IMR-90 (cell line): ENCODE measurements at regions not wholly inside any gene's neighbourhood (a gene's known extent, or its start where the extent isn't known, plus 50 kb on each side); places are given as distances from the start of the nearest gene placed in this dataset.

ENCODE experiments used
- BHLHE40 ChIP-seq: fragments of 150-350 bp; IDR thresholded peaks from 2 replicates; pipeline ENCODE4 v1.6.1; 2016; ENCODE audit warnings: mild to moderate bottlenecking, low read depth, low read length
- MAZ ChIP-seq: IDR thresholded peaks from 2 replicates; pipeline ENCODE4 v1.6.1; 2012; ENCODE audit warnings: low read depth, mild to moderate bottlenecking, low read length, improper control_type of control experiment, moderate library complexity, borderline replicate concordance
- POLR2A ChIP-seq: IDR thresholded peaks from 2 replicates; pipeline ENCODE4 v1.6.1; 2012; ENCODE audit warnings: mild to moderate bottlenecking, low read depth, low read length
- RAD21 ChIP-seq: IDR thresholded peaks from 2 replicates; pipeline ENCODE4 v1.6.1; 2012; ENCODE audit warnings: low read length, improper control_type of control experiment
- RFX5 ChIP-seq: IDR thresholded peaks from 2 replicates; pipeline ENCODE4 v1.8.0; 2012; ENCODE audit warnings: low read depth, mild to moderate bottlenecking, low read length, moderate library complexity
- SMC3 ChIP-seq: fragments of 150-350 bp; IDR thresholded peaks from 2 replicates; pipeline ENCODE4 v1.6.1; 2016; ENCODE audit warnings: low read depth, mild to moderate bottlenecking, antibody characterized with exemption, low read length, moderate library complexity
- TF ChIP-seq, protein P1 (sequence below): conservative IDR thresholded peaks from 2 replicates; pipeline ENCODE4 v1.5.1; 2012; ENCODE audit warnings: mild to moderate bottlenecking, low read depth, low read length, improper control_type of control experiment

DNA sequence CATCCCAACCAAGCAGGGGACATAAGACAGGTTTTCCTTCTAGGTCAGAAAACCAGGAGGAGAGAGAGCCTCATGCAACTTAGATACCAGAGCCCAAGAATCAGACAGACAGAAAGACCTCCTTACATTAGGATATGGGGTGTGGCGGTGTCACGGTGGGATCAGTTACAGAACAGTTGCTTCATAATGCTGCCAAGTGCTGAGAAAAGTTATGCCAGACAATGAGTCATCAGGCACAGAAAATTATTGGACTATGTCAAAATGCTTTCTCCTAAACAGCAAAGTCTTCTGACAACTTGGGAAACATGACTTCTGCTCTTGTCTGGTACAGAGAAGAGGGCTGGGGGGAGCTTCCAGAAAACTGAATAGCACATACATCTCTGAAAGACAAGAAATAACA lies 1120.2 kb upstream of the TMPRSS15 start:
- TF ChIP-seq, protein P1, sequence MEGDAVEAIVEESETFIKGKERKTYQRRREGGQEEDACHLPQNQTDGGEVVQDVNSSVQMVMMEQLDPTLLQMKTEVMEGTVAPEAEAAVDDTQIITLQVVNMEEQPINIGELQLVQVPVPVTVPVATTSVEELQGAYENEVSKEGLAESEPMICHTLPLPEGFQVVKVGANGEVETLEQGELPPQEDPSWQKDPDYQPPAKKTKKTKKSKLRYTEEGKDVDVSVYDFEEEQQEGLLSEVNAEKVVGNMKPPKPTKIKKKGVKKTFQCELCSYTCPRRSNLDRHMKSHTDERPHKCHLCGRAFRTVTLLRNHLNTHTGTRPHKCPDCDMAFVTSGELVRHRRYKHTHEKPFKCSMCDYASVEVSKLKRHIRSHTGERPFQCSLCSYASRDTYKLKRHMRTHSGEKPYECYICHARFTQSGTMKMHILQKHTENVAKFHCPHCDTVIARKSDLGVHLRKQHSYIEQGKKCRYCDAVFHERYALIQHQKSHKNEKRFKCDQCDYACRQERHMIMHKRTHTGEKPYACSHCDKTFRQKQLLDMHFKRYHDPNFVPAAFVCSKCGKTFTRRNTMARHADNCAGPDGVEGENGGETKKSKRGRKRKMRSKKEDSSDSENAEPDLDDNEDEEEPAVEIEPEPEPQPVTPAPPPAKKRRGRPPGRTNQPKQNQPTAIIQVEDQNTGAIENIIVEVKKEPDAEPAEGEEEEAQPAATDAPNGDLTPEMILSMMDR: no peak
- TF ChIP-seq POLR2A (no peak), SMC3 (no peak), MAZ (no peak), RAD21 (no peak), RFX5 (no peak), BHLHE40 (no peak)
